PC-9 (cell line): ENCODE measurements at regions not wholly inside any gene's neighbourhood (a gene's known extent, or its start where the extent isn't known, plus 50 kb on each side); places are given as distances from the start of the nearest gene placed in this dataset.

ENCODE experiments used
- BruUV-seq: library from RNA; stranded (reverse); fragments of 400-500 nt; replicated peaks from 2 replicates; lab custom pipeline; 2021; lab: Mats Ljungman, UMichigan
- CTCF ChIA-PET: fragments of 300-600 bp; sonication (Branson Sonifier 250); formaldehyde crosslinking; loops from one replicate; lab custom pipeline; 2022; ENCODE audit warnings: antibody characterized with exemption; lab: Charles Lee
- POLR2A ChIA-PET: fragments of 300-600 bp; sonication (Branson Sonifier 250); formaldehyde crosslinking; loops from one replicate; lab custom pipeline; 2022; ENCODE audit warnings: antibody characterized with exemption; ENCODE audit not compliant: unreplicated experiment; lab: Charles Lee
- DNase-seq, 2 experiments: peaks; one replicate each; pipeline versions ENCODE4 v3.0.0 to v3.0.0-alpha.2; 2015 to 2022; ENCODE audit warnings: mixed read lengths in 1 of 2
- H2AFZ ChIP-seq: fragments of 200-600 bp; sonication (generic); 2 replicates; pipeline ENCODE4 v1.8.1; 2017; ENCODE audit warnings: antibody characterized with exemption
- H3F3A ChIP-seq: fragments of 200-600 bp; sonication (generic); 2 replicates; pipeline ENCODE4 v1.8.1; 2017; ENCODE audit warnings: antibody characterized with exemption, mild to moderate bottlenecking, low read depth; ENCODE audit not compliant: insufficient read depth
- H3K27ac ChIP-seq: fragments of 200-600 bp; sonication (generic); 2 replicates; pipeline ENCODE4 v1.6.1; 2016; ENCODE audit warnings: mixed run types
- H3K27me3 ChIP-seq: fragments of 200-600 bp; sonication (generic); 2 replicates; pipeline ENCODE4 v1.6.1; 2016; ENCODE audit warnings: low read depth, mixed run types; ENCODE audit not compliant: insufficient read depth
- H3K36me3 ChIP-seq: fragments of 200-600 bp; sonication (generic); 2 replicates; pipeline ENCODE4 v1.6.1; 2016; ENCODE audit warnings: low read depth, mixed run types
- H3K4me1 ChIP-seq: fragments of 200-600 bp; sonication (generic); replicated peaks from 2 replicates; pipeline ENCODE4 v1.6.1; 2016; ENCODE audit warnings: mixed run types; ENCODE audit not compliant: insufficient read depth
- H3K4me2 ChIP-seq: fragments of 200-600 bp; sonication (generic); 2 replicates; pipeline ENCODE4 v1.6.1; 2017; ENCODE audit warnings: mixed run types
- H3K4me3 ChIP-seq: fragments of 200-600 bp; sonication (generic); 2 replicates; pipeline ENCODE4 v1.6.1; 2016; ENCODE audit warnings: mixed run types
- H3K79me2 ChIP-seq: fragments of 200-600 bp; sonication (generic); 2 replicates; pipeline ENCODE4 v1.6.1; 2017; ENCODE audit warnings: low read depth, mixed run types
- H3K9me2 ChIP-seq: fragments of 200-600 bp; sonication (generic); 2 replicates; pipeline ENCODE4 v1.8.1; 2017; ENCODE audit warnings: mild to moderate bottlenecking; ENCODE audit not compliant: insufficient read depth
- H3K9me3 ChIP-seq: fragments of 200-600 bp; sonication (generic); 2 replicates; pipeline ENCODE4 v1.8.1; 2016; ENCODE audit warnings: low read depth; ENCODE audit not compliant: insufficient read depth
- H4K20me1 ChIP-seq: fragments of 200-600 bp; sonication (generic); 2 replicates; pipeline ENCODE4 v1.8.1; 2017; ENCODE audit not compliant: insufficient read depth
- CTCF ChIP-seq: fragments of 200-600 bp; sonication (generic); conservative IDR thresholded peaks from 2 replicates; pipeline ENCODE4 v1.6.1; 2017; ENCODE audit warnings: mixed run types, antibody characterized with exemption, mild to moderate bottlenecking, moderate library complexity
- EZH2 ChIP-seq: fragments of 200-600 bp; sonication (generic); IDR thresholded peaks from 2 replicates; pipeline ENCODE4 v1.8.0; 2017; ENCODE audit warnings: antibody characterized with exemption, low read depth
- intact Hi-C: fragments of 100-400 bp; cut with micrococcal nuclease; formaldehyde crosslinking; loops from one replicate; pipeline ENCODE4 v1.10.0; 2022; ENCODE audit not compliant: unreplicated experiment

- CTCF ChIA-PET, result no interaction called here
- Histone ChIP-seq H3K9me2 (0 out of 2 replicates have a peak, but pooled peaks cover 4% of the 10 kb centered on the region), H4K20me1 (no peaks in the 10 kb centered on the region), H2AFZ (peak overlapping the region; percentile 45), H3K27ac (no peak overlapping the region), H3K4me1 (no peaks in the 10 kb centered on the region; the same call in 1 of the 2 replicates), H3K36me3 (no peaks in the 10 kb centered on the region), H3K27me3 (no peaks in the 10 kb centered on the region), H3K79me2 (no peaks in the 10 kb centered on the region), H3K4me3 (no peak overlapping the region), H3K9me3 (no peaks in the 10 kb centered on the region), H3K4me2 (no peak overlapping the region), H3F3A (no peaks in the 10 kb centered on the region)
- BruUV-seq, result no TSS peak
- no peak for TF ChIP-seq EZH2
- no peak for TF ChIP-seq CTCF
- intact Hi-C loops, result no loop called here
- POLR2A ChIA-PET, result no interaction called here
- no peak for DNase-seq
These were observed 207.1 kb upstream of the HDAC9 start for GRCh38 chr7:18288322-18289037.

- H3K79me2 ChIP-seq, result no peaks in the 10 kb centered on the region
- no peak for TF ChIP-seq CTCF
- TF ChIP-seq EZH2, result no peak
- intact Hi-C loops, result no loop called here
- no peaks in the 10 kb centered on the region for H3K27me3 ChIP-seq
- no peak for DNase-seq
- H3F3A ChIP-seq, result no peaks in the 10 kb centered on the region
- H4K20me1 ChIP-seq, result no peaks in the 10 kb centered on the region
- no peak overlapping the region for H3K4me2 ChIP-seq
- no peaks in the 10 kb centered on the region for H3K9me2 ChIP-seq
- H3K4me1 ChIP-seq, result no peaks in the 10 kb centered on the region; the same call in 1 of the 2 replicates
- H3K9me3 ChIP-seq, result no peaks in the 10 kb centered on the region
- H3K4me3 ChIP-seq, result no peak overlapping the region
- H3K27ac ChIP-seq, result no peak overlapping the region
- H2AFZ ChIP-seq, result 0 out of 2 replicates have a peak overlapping the region, but pooled peaks have one; percentile 26
- CTCF ChIA-PET, result no interaction called here
- no peaks in the 10 kb centered on the region for H3K36me3 ChIP-seq
- BruUV-seq, result no TSS peak
- POLR2A ChIA-PET, result no interaction called here
These were observed 205.8 kb upstream of the HDAC9 start for GRCh38 chr7:18289788-18290187.

GRCh38 chr7:18290223-18290622 lies 205.3 kb upstream of the HDAC9 start:
- intact Hi-C loops, result no loop called here
- H3K4me2 ChIP-seq, result no peak overlapping the region
- no peaks in the 10 kb centered on the region for H4K20me1 ChIP-seq
- POLR2A ChIA-PET, result no interaction called here
- CTCF ChIA-PET, result no interaction called here
- H3K9me2 ChIP-seq, result no peaks in the 10 kb centered on the region
- H3K79me2 ChIP-seq, result no peaks in the 10 kb centered on the region
- no peak overlapping the region for H2AFZ ChIP-seq
- no peaks in the 10 kb centered on the region for H3K27me3 ChIP-seq
- TF ChIP-seq EZH2, result no peak
- no peak for TF ChIP-seq CTCF
- DNase-seq, result no peak
- no peaks in the 10 kb centered on the region; the same call in 1 of the 2 replicates for H3K4me1 ChIP-seq
- no peak overlapping the region for H3K4me3 ChIP-seq
- no TSS peak for BruUV-seq
- H3K9me3 ChIP-seq, result no peaks in the 10 kb centered on the region
- H3K36me3 ChIP-seq, result no peaks in the 10 kb centered on the region
- no peak overlapping the region for H3K27ac ChIP-seq
- H3F3A ChIP-seq, result no peaks in the 10 kb centered on the region
